ENCODE measurements at regions not wholly inside any gene's neighbourhood (a gene's known extent, or its start where the extent isn't known, plus 50 kb on each side); places are given as distances from the start of the nearest gene placed in this dataset.
A peak's percentile ranks its signal among the peaks of the same experiment; 100 is the strongest.

DNA sequence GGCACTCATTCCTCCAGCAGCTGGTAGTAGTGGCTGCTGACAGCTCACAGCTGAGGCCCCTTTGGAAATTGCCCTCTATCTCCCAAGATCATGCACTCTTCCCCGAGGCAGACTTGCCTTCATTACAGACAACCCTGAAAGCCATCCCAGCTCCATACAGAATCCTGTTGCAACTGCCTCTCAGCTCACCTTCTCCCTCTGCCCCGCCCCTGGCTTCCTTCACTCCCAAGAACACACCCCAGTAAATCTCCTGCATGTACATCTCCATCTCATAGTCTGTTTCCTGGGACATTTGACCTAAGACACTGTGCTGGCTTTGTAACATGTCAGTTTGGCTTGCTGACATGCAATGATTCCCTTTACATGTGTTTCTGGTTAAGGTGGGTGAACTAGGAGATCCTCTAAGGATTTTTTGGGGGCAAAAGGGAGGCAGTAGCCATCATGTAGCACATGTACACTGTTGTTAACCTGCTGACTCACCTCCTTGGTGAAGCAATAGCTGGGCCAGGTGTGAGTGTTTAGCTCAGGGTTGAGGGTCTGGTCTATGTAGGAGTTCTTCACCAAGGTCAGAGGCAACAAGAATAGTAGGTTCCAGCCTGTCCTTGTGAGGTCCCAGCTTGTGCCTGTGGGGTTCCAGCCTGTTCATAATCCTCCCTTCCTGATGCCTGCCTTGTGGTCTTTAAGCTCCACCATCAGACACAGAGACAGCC, 179.6 kb downstream of the CSNK2A3 start:
- no peak for DNase-seq

DNA sequence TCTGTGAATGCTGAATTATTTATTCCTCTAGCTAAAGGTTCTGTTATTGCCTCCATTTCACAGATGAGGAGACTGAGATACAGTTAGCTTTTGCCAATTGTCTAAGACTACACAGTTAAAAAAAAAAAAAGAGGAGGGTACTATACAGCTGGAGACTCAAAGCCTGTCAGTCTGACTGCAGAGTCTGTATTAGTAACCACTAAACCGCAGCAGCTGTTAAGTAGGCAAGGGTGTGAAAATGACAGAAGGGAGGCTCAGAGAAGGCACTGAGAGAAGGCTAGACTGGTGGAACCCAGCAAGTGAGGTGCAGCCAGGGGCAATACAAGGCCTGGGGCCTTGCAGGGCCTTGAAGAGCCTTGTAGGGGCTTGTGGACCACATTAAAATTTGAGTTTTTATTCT, 181.2 kb downstream of the CSNK2A3 start:
- peak; percentile 26 for DNase-seq

DNA sequence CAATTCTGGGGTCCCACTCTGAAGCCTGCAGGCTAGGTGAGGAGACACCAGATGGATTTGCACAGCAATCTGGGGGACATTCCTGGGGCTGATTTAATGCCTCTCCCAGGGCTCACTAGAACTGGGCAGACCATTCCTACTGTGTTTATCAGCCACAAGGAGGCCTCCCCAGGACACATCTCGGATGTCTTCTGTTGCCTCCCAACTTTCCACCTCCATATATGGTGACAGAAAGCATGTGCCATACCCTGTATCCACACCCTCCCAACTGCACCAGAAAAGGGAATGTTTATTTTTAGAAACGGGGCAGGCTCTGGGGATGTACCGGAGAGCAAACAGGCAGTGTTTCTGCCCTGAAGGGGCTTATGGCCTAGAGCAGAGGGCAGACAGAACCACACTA, 181.8 kb downstream of the CSNK2A3 start:
- no peak for DNase-seq

- no peak for DNase-seq
Measured at GRCh38 chr11:11170352-11171084, 182.5 kb downstream of the CSNK2A3 start.

- no peak for DNase-seq
Measured at GRCh38 chr11:11169715-11170351, 183.2 kb downstream of the CSNK2A3 start.

GRCh38 chr11:11167806-11168205, 185.2 kb downstream of the CSNK2A3 start:
- no peak for DNase-seq

DNA sequence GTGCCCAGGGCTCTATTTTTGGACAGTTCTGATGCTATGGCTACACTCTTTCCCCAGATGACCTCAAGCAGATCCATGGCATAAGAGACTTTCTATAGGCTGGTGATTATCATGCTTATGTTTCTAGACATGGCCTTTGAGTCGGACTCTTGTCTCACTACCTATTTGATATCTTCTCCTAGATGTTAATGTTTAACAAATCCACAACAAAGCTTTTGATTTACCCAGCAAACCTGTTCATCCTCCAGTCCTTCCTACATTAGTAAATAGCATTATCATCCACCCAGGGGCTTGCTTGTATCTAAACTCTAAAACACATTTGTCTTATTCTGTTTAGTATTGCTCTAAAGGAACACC, 188.7 kb downstream of the CSNK2A3 start:
- DNase-seq = no peak

DNA sequence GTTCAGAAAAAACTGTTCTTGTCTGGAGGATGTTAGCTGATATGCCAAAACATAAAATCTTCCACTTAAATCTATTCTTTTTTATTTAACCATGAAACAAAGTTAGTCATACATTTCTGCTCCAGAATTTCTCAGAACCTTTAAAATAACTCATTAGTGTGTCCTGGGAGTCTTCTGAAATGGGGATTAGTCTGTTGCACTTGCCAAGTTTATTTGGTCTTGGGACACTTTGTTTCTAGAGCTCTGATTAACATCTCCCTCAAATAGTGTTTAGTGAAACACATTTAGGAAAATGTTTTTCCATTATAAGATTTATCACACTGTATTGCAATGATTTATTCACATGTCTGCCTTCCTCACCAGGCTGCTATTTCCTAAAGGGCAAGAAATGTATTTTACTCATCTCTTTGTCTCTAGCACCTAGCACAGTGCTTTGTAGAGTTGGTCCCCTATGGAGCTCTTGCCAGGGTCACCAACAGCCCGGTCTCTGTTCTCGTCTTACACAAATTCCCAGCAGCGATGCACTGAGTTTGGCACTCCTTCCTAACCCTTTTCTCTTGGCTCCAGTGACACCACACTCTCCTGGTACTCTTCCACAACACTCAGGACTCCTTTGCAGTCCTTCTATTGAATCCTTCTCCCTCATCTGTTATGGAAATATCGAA, 189.2 kb downstream of the CSNK2A3 start:
- DNase-seq = no peak

- DNase-seq = no peak
Measured at GRCh38 chr11:11163236-11163635, 189.8 kb downstream of the CSNK2A3 start.

DNA sequence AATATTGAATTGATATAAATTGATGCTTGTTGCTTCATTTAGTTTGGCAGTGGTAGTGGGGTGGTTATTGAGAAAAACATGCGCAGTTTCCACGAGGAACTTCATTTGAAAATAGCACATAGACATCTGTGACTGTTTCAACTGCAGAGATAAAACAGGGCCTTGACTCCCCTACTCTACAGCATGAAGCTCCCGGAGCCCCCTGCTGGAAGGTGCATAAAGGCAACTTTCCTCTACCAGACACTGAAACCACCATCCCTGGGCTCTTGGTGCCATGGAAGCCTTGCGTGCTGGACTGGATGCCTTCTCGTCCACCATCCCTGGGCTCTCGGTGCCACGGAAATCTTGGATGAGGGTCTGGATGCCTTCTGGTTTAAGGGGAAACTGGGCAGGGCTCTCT, 195.9 kb downstream of the CSNK2A3 start:
- DNase-seq = peak; percentile 15

DNA sequence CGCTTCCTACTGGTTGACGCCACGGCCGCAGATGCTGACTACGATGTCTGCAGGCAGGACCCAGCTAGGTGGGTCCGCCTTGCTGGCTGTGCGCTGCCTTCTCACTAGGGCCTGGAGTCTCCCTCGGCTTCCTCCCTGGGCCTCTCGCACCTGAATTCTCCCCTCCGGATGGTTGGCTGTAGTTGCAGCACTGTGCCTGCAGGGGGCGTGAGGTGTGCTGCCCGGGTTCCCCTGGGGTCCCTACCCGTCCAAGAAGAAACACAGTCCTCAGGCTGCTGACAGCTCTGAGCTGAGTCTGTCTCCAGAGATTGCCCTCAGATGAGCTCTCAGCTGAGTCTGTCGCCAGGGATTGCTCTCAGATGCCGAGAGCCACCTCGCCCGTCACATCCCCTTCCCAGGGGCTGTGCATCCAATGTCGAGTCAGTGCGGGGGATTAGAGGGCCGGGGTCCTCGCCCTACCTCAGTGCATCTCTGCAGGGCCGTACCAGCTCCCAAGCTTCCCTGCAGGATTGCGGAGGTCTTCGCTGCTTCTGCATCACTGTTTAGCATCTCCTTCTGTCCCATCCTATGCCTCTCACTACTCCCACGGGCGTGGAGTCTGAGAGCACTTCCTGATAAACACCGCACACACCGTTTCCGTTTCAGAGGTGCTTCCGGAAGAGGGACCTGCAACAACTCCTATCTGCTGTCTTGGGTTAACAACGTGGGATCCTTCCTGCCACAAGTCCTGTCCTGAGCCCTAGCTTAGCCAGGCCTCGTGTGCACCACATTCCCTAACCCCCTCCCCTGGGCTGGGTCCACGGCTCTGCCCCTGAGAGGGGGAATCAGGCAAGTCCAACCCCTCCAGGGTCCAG, 196.9 kb downstream of the CSNK2A3 start:
- DNase-seq = peak; percentile 24

DNA sequence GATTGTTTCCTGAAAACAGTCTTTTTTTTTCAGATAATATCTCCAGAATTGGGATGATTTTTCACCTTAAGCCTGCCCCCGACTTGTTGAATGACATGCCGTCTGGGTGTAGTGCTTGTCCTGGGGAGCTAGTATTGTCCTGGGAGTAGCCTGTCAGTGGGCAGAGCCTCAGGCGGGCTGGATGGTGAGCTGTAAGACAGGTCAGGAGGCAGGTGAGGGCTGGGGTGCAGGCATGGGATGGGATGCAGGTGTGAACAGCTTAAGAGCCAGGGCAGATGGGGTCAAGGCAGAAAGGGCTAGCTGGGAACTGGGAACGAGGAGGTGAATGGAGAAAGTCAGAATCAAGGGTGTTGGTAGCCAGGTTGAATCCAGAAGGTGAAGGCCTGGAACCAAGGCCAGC, 200.2 kb downstream of the CSNK2A3 start:
- DNase-seq = no peak

DNA sequence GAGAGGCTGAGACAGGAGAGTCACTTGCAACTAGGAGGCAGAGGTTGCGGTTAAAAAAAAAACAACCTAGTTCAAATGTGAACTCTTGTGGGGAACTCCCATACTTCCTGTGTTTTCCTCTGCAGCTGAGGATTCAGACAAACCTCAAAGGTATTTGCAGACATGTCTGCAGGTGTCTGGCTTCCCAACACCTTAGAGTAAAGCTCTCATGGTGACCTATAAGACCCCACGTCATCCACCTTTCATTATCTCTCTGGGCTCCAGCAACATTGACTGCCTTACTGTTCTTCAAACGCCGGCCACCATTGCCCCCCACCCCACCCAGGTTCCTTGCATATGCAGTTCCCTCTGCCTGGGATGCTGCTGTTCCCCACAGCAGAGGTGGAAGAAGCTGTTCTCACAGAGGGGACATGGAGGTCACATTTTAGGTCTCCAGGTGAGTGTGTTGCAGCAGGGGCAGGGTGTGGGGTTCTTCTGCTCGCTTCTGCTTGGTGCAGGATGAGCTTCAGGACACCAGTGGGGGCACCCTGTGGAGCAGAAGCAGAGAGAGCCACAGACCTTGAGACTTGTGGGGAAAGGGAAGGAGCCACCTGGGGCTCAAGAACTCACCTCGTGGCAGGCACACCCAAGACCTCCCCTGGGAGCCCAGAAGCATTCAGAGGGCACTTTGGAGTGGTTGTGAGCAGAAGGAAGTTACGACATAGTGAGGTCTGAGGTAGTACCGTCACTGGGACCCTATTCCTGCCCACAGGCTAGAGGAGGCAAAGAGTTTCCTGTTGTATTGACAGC, 203.2 kb downstream of the CSNK2A3 start:
- DNase-seq = no peak

- no peak for DNase-seq
Measured at GRCh38 chr11:11148596-11148995, 204.5 kb downstream of the CSNK2A3 start.

GRCh38 chr11:11148104-11148509, 204.9 kb downstream of the CSNK2A3 start:
- no peak for DNase-seq

GRCh38 chr11:11146830-11147229, 206.2 kb downstream of the CSNK2A3 start:
- DNase-seq = no peak

DNA sequence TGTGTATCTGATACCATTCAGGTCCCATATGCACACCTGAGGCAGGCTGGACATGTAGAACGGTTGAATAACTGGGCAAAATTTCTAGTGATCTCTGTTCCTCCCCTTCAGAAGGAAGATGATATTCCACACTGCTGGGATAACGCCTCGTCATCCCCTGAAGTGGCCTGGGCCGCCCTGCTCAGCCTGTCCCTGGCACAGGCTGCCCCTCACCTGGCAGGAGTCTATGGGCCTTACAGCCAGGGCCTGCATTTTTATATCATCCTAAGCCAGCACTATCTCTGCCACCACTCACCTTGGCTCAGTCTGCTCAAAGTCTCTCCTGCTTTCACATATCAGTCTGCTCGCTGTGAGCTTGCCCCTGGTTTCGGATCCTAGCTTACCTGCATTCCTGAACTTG, 209.2 kb downstream of the CSNK2A3 start:
- DNase-seq = no peak

- DNase-seq = no peak
Measured at GRCh38 chr11:11142430-11142829, 210.6 kb downstream of the CSNK2A3 start.

DNA sequence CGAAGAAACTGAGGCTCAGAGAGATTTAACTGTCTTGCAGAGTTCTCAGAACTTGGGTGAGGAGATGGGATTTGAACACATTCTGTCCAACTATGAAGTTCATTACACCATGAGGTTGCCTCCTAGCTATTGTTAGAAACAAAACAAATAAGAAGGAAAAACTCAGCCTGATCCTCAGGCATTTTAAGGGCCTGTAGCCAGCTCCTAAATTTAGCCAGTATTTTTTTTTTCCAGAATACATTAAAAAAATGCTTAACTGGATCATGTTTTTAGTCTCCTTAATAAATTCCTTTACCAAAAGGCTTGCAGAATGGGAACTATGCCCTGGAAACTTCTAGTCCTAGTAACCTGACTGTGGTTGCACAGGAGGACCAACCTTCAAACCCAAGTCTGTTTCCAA, 212.0 kb downstream of the CSNK2A3 start:
- no peak for DNase-seq

GRCh38 chr11:11140510-11140909, 212.5 kb downstream of the CSNK2A3 start:
- DNase-seq = no peak

DNA sequence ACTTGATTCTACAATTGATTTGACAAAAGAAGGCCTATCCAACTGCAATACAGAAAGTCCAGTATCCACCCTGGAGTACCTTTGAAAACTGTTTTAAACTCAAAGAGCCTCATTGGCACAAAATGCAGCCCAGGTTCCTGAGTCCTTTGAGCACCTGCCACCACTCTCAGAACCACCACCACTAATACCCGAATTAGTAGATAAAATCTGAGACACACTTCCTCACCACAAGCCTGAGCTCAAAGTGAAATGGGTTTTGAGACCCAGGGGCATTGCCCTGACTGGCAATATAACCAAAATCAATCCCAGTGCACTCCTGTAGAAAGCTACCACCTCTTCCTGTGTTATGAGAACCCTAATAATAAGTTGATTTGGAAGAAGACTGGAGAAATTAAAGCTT, 215.7 kb downstream of the CSNK2A3 start:
- no peak for DNase-seq

Data from stimulated activated naive CD4-positive, alpha-beta T cell treated with Interleukin-2 at 50 U/mL for 16 hours (primary cell).